ENCODE measurements at regions not wholly inside any gene's neighbourhood (a gene's known extent, or its start where the extent isn't known, plus 50 kb on each side); places are given as distances from the start of the nearest gene placed in this dataset.
"Not testable (repeated sequence)": the region's sequence is repeated elsewhere in the genome, so short reads cannot be mapped to it uniquely, and the experiment has no call there.

DNA sequence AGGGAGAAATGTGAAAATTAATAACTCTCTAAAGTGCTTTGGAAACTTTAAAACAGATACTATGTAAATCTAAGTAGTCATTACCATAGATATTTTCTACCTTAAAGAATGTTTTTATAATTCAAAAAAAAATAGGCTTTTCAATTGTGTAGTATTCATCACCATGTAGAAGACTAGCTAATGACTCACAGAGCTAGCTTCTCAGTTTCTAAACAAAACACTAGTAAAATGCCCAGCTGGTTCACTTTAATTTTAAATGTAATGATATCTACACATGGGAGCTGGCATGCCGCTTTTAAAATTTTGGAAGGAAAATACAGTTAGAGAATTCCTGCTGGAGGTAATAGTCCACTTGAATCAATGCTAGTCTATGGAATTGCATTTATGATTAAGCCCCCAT lies 509.8 kb downstream of the CSNK1G3 start:
- DNase-seq (ENCODE audit: low spot score) = no peak

DNA sequence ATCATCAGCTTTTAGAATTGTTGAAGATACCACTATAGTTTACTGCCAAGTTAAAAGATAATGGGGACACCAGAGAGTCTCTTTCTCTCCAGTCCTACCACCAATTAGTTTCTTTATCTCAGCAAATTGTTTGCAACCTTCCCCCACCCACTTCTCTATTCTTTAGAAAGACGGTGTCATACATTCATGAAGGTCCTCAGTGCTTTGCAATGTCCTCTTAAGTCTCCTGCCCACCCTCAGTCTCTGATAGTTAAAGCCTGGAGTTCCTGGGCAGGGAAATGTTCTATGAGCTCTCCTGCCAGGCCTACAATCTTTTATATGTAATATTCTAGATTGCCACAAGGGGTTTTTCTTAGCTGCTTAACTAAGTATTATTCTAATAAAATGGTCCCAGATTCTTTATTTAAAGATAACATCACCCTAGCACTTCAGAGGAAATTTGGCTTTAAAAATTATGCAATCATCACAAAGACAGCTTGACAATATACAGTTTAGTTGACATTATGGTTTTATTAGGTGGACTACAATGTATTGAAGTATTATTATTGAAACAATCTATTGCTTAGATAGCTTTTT lies 509.2 kb downstream of the CSNK1G3 start:
- no peak for DNase-seq (ENCODE audit: low spot score)

DNA sequence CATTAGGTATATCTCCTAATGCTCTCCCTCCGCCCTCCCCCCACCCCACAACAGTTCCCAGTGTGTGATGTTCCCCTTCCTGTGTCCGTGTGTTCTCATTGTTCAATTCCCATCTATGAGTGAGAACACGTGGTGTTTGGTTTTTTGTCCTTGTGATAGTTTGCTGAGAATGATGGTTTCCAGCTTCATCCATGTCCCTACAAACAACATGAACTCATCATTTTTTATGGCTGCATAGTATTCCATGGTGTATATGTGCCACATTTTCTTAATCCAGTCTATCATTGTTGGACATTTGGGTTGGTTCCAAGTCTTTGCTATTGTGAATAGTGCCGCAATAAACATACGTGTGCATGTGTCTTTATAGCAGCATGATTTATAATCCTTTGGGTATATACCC lies 505.3 kb downstream of the CSNK1G3 start:
- DNase-seq (ENCODE audit: low spot score) = not testable (repeated sequence)

DNA sequence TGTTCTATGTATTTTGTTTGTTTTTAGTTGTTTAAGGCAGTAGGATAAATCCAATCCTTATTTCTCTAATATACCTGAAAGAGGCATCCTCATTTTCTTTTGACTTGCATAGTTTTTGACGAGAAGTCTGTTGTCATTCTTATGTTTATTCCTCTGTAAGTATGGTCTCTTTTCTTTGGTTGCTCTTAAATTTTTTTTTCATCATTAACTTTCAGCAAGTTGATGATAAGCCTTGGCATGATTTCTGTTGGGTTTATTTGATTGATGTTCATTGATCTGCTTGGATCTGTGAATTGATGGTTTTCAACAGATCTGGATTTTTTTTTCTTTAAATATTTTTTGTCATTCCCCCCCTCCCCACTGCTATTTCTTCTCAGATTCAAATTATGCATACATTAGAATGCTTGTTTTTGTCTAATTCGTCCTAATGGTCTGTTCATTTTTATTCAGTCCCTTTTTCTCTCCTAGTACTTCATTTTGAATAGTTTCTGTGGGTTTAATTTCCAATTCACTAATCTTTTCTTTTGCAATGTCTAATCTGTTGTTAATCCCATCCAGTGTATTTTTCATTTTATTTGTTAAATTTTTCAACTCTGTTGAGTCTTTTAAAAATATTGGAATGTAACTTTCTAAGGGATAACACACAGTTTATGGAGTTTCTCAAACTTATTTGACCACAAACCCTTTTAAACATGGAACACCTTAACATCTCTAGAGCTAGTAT lies 495.9 kb downstream of the CSNK1G3 start:
- DNase-seq (ENCODE audit: low spot score) = no peak

DNA sequence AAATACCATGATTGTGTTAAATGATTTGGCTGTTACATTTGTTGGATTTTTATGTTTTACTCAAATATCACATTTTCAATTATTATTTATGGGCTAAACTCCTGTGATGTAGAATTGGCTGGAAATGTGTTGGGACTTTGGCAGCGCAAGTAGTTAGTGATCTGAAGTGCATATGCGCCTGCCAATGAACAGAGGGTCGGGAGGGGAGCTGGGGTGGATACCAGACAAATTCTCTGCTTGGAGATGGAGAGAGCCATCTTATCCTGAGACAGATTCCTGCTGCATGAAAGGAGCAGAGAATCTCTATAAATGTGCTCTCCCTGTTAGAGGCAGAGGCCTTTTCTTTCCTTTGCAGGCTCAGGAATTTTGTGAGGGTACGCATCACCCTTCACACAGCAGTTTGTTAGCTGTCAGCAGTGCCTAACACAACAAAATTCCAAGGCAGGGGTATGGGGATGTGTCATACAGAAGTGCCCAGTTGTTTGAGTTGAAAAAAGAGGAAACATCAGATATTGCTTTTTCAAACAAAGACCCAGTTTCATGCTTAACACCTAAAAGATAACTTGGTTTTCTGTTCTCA lies 489.1 kb downstream of the CSNK1G3 start:
- no peak for DNase-seq (ENCODE audit: low spot score)

DNA sequence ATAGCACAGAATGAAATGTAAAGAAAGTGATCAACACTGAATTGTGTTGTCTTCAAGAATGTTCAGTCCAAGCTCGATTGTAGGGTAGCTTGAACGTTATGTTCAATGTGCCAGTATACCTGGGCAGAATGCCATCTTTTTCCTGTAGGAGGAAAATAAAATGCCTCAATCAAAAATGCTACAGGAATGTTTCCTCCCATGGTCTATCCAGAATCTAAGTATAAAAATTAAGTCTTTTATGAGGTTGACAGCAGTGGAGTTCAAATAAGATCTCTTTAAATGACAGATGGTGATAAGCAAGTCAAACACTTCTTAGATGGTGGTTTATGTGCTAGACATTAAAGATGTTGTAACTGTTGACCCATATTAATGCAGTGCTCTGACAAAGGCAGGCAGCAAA lies 488.6 kb downstream of the CSNK1G3 start:
- DNase-seq (ENCODE audit: low spot score) = no peak

DNA sequence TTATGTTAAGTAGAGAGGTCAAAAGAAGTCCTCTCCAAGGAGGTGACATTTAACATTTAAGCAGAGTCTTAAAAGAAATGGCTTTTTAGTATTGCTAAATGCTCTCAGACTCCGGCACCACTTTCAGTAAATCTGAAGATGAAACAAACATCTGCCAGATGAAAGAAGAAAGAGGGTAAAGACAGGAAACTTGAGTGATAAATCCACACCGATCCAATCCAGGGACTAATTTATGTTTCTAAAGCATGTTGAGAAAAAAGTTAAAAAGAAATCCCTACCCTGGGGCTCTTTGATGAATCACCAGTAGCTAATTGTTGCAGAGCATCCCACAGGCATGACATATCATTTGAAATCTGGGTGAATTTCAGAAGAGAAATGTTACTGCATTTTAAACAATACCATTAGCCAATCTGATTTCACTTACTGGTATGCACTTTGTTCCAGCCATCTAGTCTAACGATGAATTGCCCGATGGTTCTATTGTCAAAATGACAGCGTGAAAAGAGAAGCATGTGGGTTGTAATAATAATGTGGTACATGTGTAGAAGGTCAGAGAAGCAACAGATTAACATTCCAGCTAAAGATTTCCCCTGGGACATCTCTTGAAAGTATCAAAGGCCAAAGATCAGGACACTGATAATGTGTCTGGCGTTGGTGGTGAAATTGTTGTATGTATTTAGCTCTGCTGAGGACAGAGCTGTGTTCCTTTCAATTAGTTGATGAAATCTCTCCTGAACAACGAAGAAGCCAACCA lies 485.7 kb downstream of the CSNK1G3 start:
- no peak for DNase-seq (ENCODE audit: low spot score)

DNA sequence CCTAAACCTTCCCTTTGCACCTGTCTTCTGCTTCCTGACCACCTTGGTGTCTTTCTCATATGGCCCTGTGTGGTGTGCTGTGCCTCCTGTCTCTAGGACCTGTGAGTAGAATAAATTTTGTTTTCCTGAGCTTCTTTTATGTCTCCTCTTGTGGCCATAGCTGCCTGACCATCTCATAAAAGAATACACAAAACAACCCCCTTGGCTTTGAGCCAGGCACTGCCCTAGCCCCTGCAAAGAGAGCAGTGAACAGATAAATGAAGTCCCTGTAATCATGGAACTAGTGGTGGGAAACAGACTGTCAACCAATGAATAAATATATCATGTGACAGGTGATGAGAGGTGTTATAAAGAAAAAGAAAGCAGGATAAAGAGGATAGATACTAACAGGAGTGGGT lies 485.1 kb downstream of the CSNK1G3 start:
- DNase-seq (ENCODE audit: low spot score) = no peak

DNA sequence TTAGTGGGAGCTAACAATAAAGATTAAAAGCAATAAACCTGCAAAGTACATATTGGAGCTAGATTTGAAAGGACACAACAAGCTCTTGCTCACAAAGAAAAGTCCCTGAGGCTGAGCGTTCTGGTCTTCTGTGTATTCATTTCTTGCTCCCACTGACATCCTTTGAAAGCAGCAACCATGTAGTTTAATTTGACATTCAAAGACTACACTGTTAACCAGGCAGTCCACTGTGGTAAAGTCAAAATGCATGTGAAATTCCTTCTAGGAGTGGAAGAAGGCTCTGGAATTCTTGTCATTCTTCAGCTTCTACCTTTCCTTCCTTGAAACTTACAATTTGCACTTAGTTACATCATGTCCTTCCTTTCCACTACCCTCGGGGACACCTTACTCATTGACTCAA lies 480.7 kb downstream of the CSNK1G3 start:
- no peak for DNase-seq (ENCODE audit: low spot score)

DNA sequence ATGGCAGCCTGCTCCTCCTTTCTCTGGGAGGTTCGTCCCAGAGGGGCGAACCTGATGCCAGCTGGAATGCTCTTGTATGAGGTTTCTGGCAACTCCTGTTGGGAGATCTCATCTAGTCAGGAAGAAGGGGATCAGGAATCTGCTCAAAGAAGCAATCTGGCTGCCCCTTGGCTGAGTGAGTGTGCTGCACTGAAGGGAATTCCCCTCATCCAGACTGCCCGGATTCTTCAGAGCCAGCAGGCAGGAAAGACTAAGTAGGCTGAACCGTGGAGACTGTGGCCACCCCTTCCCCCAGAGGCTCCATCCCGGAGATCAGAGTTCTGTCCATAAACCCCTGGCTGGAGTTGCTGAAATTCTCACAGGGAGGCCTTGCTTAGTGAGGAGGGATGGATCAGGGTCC lies 476.0 kb downstream of the CSNK1G3 start:
- no peak for DNase-seq (ENCODE audit: low spot score)

DNA sequence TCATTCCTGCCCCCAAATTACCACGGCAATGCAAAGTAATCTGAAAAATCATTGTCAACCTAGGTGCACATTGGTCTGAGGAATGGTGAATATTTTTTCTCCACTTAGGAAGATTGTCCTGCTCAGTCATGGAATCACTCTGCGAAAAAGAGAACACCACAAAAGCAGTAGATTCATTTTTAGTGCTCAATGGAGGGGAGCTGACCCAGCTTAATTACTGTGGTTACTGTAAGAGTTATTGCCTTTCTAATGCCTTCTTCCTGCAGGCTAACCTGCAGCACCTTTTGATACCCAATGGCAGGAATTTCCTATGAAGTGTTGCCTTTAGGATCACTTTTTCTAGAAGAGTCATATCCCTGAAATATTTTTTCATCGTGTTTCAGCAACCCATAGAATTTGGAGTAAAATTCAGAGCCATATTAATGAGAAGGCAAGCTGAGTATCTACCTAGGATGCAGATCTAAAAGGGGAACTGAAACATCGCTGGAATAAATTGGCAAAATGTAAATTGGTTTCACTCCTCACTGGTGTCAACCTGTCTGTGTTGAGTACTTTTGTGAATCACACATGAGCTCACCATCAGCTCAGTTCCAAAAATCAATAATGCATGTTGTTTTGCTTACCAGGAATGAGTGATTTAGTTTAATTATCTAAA lies 464.5 kb downstream of the CSNK1G3 start:
- no peak for DNase-seq (ENCODE audit: low spot score)

DNA sequence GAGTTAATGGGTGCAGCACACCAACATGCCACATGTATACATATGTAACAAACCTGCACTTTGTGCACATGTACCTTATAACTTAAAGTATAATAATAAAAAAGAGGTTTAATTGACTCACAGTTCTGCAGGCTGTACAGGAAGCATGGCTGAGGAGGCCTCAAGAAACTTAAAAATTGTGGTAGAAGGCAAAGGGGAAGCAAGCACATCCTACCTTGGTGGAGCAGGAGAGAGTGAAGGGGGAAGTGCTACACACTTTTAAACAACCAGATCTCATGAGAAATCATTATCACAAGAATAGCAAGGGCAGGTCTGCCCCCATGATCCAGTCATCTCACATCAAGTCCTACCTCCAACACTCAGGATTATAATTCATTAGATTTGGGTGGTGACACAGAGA lies 463.5 kb downstream of the CSNK1G3 start:
- not testable (repeated sequence) for DNase-seq (ENCODE audit: low spot score)

DNA sequence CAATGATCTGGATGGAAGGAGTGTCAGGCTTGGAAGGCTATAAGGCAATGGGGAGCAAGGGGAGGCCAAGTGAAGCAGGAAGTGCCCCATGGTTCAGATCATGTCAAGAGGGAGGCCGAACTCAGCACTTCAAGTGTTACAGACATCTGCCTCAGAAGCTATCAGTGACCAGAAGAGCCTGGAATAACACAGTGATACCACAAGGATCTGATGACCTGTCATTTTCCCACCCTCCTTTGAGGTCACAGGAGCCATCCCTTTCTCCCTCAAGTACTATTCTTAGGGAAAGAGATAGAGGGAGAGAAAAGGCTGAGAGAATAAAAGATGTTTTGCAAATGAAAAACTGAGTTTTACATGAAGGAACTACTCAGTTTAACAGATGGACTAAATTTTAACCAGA lies 454.8 kb downstream of the CSNK1G3 start:
- DNase-seq (ENCODE audit: low spot score) = no peak

DNA sequence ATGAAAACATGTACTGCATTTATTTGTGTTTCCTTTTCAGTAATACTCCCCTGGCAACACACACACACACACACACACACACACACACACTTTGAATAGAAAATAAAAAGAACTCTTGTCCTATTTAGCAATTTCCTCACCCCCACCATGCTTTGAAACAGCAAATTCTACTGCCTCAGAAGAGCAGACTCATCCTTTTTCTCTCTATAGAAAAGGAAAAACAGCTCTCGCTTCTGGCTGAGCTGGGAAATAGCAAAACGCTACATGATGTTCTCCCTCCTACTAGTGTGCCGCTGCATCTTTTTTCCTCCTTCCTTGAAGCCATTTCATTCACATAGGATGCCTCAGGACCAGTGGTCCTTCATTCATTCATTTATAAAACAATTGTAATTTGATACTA lies 453.6 kb downstream of the CSNK1G3 start:
- DNase-seq (ENCODE audit: low spot score) = peak; percentile 16

DNA sequence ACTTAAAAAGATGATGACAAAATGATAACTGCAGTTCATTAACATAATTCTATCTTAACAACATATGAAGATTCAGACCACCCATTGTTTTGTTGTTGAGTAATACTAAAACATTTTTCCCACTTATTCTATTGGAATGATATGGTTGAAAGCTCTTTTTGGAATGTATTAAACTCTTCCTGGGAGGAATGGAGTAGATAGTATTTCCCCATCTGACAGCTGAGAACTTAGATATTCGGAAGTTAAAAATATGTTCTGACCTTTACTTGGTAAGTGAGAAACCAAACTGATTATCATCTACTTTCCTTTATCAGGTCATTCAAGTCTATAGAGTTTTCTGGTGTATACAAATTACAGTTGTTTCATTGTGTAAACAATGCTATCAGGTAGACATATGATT lies 452.9 kb downstream of the CSNK1G3 start:
- DNase-seq (ENCODE audit: low spot score) = no peak

DNA sequence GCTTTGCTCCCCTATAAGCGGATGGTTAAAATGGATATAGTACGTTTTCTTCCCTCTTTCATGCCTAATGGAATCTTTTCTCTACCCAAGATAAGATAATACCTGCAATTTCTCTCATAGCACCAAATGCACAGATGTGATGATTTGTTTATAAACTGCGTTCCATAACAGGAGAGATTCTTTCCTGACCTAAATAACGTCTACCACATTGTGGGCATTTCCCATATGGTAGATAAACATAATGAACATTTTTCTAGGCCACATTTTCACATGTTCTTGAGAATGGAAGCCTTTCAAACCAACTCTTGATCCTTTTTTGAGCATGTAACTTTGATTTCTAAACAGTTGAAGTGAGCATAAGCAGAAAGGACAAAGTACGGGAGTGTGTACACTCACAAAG lies 448.5 kb downstream of the CSNK1G3 start:
- no peak for DNase-seq (ENCODE audit: low spot score)

DNA sequence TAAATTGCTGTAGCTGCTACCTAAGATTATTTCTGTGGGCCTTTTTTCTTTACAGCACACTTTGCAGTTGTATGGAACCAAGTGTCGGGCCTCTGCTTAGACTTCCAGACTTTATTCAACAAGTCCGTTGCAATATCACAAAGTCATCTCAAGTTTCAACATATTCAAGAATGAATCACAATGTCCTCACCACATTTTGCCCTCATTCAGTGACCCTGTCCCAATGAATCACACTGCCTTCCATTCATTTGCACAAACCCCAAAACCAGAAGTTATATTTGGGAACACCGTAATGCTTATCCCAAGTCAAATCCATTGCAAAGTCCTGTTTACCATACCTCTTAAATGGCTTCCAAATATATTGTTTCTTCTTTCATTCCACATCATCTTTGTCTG lies 439.6 kb downstream of the CSNK1G3 start:
- no peak for DNase-seq (ENCODE audit: low spot score)

DNA sequence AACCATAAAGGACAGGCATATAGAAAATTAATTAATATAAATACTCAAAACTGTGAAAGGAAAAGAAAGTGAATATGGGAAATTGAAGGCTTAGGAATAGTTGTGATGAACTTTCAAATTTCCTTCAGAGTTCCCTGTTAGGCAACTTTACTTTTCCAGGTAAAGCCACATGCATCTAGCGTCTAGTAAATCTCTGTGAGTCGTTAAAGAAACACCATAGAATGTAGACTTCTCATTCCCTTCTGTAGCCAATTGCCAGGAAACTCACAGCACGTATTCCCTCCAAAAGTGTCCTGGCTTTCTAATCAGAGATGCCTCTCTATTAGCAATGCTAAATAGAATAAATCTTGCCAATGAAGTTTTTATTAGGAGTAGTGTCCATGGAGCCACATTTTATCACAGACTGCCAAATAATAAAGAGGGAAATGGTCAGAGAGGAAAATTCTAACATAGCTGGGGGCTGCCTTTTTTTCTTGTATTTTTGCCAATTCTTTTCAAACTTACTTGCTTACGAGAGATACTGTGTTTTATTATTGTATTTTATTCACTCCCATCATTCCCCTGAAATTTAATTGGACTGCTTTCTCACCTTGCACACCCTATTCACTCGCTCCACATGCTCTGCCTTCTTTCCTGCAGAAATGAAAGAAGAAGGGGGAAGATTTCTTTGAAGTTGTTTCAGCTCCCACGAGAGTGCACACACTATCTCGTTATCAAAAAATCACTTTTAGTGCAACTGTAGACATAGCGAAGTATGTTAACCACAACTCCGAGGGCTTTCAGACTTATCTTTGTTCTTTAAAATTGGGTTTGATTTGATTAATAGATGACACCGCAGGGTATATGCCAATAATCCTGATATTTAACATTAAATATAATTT lies 439.0 kb downstream of the CSNK1G3 start:
- no peak for DNase-seq (ENCODE audit: low spot score)

DNA sequence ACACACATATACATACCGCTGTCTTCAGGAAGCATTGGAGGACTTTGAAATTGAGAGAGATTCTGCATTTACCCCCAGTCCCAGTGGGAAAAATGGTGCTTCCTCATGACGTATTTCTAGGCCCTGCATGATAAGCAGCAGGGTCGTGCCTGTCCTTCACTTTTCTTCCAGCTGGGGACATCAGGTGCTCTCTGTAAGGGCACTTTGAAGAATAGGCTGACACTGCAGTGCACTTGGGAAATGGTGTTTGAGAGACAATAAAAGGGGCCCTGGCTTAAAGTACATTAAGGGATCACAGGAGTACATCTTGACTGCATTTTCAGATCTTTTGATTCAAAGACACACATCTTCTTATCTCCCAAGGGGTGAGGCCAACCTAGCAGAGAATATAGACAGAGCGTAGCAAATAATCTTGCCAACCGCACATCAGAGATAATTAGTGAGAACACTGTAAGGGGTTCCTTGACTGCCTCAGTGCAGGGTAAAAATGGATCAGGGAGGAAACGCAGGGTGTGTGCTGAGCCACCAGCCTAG lies 437.9 kb downstream of the CSNK1G3 start:
- DNase-seq (ENCODE audit: low spot score) = no peak

DNA sequence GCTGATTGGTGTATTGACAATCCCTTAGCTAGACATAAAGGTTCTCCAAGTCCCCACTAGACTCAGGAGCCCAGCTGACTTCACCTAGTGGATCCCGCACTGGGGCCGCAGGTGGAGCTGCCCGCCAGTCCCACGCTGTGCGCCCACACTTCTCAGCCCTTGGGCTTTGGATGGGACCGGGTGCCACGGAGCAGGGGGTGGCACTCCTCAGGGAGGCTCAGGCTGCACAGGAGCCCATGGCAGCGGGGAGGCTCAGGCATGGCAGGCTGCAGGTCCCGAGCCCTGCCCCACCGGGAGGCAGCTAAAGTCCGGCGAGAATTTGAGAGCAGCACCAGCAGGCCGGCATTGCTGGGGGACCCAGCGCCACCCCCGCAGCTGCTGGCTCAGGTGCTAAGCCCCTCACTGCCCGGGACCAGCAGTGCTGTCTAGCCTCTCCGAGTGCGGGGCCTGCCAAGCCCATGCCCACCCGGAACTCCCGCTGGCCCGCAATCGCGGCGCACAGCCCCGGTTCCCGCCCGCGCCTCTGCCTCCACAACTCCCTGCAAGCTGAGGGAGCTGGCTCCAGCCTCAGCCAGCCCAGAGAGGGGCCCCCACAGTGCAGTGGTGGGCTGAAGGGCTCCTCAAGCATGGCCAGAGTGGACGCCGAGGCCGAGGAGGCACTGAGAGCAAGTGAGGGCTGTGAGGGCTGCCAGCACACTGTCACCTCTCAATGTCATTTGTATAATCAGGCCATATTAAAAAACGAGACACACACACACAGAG lies 437.2 kb downstream of the CSNK1G3 start:
- DNase-seq (ENCODE audit: low spot score) = no peak

Measured in putamen (tissue), 1 donor.